Erythroblast (primary cell): ENCODE measurements at regions not wholly inside any gene's neighbourhood (a gene's known extent, or its start where the extent isn't known, plus 50 kb on each side); places are given as distances from the start of the nearest gene placed in this dataset.
"Not testable (repeated sequence)": the region's sequence is repeated elsewhere in the genome, so short reads cannot be mapped to it uniquely, and the experiment has no call there.

ENCODE experiments used
- GATA1 ChIP-seq: IDR thresholded peaks from 2 replicates; pipeline ENCODE4 v1.6.1; 2011; ENCODE audit warnings: low read depth, mild to moderate bottlenecking, control low read depth, low read length, moderate library complexity
- POLR2A ChIP-seq: IDR thresholded peaks from 2 replicates; pipeline ENCODE4 v1.6.1; 2011; ENCODE audit warnings: mild to moderate bottlenecking, low read length

DNA sequence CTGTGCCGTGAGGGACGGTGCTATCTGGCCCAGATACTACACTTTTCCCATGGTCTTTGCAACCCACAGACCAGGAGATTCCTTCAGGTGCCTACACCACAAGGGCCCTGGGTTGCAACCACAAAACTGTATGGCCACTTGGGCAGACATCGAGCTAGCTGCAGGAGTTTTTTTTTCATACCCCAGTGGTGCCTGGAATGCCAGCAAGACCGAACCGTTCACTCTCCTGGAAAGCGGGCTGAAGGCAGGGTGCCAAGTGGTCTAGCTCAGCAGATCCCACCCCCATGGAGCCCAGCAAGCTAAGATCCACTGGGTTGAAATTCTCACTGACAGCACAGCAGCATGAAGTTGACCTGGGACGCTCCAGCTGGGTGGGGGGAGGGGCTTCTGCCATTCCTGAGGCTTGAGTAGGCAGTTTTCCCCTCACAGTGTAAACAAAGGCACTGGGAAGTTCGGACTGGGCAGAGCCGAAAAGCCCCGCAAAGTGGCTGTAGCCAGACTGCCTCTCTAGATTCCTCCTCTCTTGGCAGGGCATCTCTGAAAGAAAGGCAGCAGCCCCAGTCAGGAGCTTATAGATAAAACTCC is 638.9 kb downstream of the SLC16A7 start:
- TF ChIP-seq POLR2A, GATA1: not testable (repeated sequence)
